HG03045 (cell line): ENCODE measurements at regions not wholly inside any gene's neighbourhood (a gene's known extent, or its start where the extent isn't known, plus 50 kb on each side); places are given as distances from the start of the nearest gene placed in this dataset.

Experiments used
- ATAC-seq: cut with Tn5 transposase; IDR thresholded peaks from one replicate; pipeline ENCODE4 v1.9.1; 2021; ENCODE audit warnings: mild to moderate bottlenecking, moderate library complexity; ENCODE audit not compliant: unreplicated experiment

DNA sequence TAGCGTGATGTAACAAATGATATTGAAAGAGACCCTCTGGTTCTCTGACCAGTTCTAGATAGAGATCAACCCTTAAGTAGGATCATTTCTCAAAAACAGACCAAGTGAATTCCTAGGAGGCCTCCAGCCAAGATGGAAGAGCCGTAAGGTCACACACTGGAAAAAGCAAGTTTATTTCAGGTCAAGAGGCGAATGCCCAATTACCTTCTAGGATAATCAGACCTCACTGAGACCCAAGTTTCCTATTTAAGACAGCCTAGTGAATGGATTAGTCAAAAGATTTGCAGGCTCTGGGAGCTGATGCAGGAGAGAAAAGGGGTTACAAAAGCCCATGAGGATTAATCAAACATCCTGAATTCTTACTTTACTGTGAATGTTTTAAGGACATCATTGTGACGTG lies 486.1 kb upstream of the NRP1 start:
- no peak for ATAC-seq

- ATAC-seq, result no peak
Observed at GRCh38 chr10:33819206-33819605, 484.7 kb upstream of the NRP1 start.

DNA sequence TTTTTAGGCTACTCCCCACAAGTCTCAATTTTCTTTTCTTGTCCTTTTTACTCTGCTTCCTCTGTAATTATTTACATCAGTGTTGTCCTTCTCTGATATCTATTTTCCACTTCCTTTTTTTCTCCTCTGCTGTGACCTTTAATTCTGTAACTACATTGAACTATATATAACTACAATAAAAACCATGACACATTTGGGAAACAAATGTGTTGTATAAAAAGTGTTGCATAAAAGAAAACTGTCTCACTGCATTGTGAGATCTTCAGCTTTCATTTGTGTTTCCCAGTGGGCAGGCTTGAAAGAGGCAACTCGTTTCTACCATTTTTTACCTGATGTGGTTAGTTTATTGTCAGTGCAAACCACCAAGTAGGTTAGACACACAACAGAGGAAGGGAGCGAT lies 483.9 kb upstream of the NRP1 start:
- ATAC-seq, result no peak

DNA sequence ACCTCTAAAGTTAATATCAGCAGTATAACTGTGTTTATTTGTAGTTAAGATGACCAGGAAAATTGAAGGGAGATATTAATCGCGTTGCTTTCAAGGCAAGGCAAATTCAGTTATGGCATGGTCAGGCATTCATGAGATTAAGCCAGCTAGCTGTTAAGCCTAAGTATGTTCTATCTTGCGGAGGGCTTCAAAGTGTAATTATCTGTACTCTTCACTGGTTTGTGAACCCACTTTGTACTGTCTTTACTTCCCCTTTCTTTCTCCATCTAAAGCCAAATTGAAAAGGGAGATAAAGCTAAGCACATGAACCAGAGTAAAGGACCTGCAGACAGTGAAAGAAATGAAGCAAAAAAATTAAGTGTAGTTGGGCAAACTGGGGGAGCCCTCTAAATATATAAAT lies 483.1 kb upstream of the NRP1 start:
- ATAC-seq, result no peak

GRCh38 chr10:33815776-33816175 lies 481.3 kb upstream of the NRP1 start:
- no peak for ATAC-seq

GRCh38 chr10:33813871-33814270 lies 479.4 kb upstream of the NRP1 start:
- ATAC-seq, result no peak

DNA sequence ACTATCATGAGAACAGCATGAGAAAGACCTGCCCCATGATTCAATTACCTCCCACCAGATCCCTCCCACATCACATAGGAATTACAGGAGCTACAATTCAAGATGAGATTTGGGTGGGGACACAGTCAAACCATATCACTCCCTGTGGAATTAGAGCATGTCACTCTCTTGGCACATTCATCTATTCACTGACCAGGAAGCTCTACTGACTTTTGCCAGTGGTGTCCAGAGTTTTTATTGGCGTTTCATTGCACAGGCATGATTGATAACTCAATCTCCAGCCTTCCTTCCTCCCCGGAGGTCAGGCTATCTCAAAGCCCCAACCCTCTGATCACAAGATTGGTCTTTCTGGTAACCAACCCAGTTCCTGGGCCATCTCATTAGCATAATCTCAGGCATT lies 478.9 kb upstream of the NRP1 start:
- no peak for ATAC-seq

DNA sequence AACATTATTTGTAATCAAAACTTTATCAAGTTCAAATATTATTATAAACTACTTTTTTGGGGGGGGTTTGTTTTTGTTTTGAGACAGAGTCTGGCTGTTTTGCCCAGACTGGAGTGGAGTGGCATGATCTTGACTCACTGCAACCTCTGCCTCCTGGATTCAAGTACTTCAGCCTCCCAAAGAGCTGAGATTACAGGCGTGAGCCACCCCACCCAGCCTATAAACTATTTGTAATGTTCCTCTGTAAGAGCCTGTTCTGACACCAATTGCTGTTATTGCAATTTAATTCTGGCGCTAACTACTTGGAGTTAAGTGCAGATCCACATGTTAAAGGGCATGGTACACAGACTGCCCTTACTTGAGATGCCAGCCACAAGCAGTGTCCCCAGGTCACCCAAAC lies 478.1 kb upstream of the NRP1 start:
- ATAC-seq, result no peak

DNA sequence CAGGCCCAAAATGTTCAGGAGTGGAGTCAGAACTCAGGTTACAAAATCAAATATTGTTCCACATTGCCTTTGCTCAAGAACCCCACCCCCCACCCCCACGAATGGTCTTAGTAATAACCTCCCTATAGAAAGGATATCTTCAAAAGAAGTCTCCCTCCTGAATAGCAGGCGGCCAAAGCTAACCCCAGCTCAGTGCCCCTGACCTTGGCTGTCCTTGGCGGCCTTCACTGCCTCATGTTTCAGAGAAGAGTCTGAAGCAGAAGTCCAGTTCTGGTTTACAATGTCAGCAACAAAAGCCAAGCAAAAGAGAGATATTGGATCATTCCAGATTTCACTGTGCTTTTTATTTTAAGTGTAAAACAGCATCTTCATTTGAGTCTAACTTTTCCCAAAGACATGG lies 476.5 kb upstream of the NRP1 start:
- no peak for ATAC-seq

DNA sequence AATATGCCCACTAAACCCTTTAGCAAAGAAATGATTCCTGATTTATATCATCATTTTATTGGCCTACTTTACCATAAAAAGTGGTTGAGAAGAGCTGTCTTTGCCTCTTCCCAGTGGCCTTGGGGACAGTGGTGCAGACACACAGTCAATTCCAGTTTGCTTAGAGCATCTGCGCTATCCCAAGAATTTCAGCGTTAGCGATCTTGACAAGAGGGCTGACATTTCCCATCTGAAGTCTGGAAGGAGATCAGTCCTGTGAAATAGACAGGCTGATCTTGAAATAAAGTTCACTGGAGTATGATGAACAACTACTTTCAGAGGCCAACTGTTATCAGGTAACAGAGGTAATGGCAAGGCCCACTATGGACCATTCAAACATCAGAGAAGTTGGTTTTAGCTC lies 475.3 kb upstream of the NRP1 start:
- no peak for ATAC-seq

DNA sequence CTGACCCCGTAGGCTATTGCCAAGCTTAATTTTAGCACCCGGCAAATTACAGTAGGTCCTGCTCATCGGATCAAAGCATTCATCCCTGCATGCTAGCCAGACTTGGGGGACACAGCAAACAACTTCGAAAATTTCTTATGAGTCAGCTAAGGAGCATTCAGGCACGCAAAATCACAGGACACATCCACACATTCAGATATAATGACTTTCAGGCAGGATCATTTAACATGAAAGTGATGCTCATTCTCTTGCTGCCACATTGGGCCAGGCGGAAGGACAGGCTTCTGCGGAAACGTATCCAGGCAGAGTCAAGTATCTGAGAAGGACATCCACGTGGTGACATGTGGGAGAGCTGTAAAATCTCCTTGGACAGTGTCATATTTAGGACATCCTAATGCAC lies 474.0 kb upstream of the NRP1 start:
- no peak for ATAC-seq

DNA sequence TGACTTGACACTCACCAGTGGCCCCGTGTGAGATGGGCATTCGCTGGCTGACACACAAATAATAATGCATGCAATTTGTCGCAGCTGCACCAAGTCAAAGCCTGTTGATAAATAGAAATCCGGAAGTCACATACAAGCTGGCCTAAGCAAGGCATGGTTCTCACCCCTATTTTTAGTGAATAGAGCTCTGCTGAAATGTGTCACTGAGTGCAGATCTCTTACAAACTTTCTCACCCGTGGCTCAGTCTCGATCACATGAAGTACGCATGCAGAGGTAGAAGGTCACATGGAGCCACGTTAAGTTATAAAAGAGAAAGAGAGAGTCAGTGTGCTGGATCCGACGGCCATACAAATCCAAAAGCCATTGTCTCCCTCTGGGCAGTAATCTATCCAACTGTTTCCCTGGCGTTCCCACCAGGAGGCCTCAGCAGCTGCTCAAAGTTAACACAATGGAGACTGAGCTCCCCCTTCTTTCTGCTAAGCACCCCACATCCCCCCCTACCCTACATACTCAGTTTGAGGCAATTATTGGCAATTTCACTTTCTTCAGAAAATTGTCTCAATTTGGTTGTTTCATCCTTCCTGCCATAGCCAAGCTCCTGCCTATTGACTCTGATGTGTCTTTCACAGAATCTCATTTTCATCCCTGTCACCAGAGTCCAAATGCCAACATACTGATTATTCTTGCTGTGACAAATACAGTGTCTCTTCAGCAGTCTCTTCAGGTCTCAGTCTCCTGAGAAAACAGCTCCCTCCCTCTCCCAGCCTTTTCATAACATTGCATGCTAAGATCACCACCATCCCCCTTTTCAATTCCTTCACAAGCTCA lies 473.3 kb upstream of the NRP1 start:
- no peak for ATAC-seq

DNA sequence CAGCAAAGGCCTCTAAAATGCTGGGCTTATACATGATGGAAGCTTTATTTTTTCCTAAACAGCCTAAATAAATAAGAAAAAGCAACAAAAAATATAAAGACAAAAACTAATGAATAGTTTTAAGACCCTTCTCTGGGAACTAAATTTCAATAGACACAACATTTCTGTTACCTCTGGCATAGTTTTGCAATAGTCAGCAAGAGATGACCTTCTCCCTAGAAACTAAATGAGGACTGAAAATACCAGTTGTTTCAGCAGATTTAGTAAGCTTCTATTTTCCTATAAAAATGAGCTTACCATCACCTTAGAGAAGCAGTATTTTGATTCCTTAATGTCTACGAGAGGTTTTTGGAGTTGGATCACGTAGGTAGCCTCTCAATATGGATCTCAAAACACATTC lies 471.4 kb upstream of the NRP1 start:
- ATAC-seq, result no peak

- no peak for ATAC-seq
Observed at GRCh38 chr10:33804584-33804983, 470.1 kb upstream of the NRP1 start.

DNA sequence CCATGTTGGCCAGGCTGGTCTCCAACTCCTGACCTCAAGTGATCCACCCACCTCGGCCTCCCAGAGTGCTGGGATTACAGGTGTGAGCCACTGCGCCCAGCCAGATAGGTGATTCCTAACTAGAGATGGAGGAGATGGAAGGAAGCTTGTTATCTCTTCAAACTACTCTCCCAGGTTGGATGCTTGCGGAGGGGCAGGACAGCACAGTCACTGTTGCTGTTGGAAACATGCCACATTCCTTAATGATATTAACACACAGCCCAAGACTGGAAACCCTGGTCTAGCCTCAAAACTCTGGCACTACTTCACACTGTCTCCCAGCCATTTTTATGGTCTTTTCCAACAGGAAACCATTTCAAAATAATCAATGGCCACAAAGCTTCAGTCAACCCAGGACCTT lies 468.8 kb upstream of the NRP1 start:
- no peak for ATAC-seq

DNA sequence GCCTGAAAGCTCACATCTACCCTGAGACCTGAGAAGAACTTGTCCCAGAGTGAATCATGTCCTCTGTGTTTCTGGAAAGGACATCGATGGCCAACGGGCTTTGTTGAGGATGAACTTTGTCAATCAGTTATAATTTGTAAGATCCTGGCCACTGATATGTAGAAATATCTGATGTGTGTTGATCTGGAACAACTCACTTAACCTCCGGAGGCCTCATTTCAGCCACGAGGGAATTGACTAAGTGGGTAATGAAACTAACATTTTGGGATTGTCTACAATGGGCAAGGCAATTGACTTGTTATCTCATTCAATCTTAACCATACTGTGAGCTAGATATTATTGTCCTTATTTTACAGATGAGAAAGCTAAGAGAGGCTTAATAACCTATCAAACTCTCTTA lies 468.1 kb upstream of the NRP1 start:
- ATAC-seq, result no peak

DNA sequence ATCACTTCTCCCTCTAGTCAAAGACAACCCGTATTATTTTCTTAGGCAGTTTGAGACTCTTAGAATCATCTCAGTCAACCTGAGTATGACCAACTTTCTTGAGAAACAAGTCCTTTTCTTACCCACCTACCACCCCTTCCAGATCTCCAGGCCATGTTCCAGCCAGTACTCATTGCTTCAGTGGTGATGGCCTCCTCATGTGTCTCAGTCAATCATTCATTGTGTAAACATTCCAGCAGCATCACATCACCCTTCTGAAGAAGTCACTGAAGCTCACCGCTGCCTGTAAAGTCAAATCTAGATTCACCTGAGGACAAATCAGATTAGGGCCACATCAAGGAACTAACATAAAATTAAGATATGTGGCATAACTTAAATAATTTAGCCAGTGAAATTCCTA lies 467.2 kb upstream of the NRP1 start:
- ATAC-seq, result no peak

GRCh38 chr10:33800986-33801385 lies 466.5 kb upstream of the NRP1 start:
- ATAC-seq, result no peak

DNA sequence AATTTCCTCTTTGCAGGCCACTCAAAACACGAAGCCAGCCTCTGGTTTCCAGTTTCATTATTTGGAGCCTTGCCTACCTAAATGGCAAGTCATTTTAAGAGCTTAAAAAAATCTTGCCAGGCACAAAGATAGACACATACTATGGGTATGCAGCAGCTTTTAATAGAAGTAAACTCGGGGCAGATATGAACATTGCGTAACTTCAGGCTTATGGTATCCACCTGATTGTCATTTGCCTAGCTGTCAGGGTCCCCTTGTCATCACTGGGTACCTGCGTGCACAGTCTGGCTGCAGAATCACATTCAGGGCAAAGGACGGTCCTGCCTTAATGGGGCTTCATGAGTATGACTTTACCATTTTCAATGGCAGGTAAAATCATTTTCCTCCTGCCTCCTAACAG lies 466.1 kb upstream of the NRP1 start:
- no peak for ATAC-seq

DNA sequence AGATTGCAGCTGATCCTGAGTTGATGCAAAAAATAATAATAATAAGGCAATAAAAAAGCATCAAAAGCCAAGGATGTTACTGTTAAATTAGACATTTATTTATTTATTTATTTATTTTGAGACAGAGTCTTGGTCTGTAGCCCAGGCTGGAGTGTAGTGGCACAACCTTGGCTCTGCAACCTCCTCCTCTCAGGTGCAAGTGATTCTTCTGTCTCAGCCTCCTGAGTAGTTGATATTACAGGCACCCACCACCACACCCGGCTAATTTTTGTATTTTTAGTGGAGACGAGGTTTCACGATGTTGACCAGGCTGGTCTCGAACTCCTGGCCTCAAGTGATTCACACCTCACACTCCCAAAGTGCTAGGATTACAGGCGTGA lies 465.5 kb upstream of the NRP1 start:
- no peak for ATAC-seq

DNA sequence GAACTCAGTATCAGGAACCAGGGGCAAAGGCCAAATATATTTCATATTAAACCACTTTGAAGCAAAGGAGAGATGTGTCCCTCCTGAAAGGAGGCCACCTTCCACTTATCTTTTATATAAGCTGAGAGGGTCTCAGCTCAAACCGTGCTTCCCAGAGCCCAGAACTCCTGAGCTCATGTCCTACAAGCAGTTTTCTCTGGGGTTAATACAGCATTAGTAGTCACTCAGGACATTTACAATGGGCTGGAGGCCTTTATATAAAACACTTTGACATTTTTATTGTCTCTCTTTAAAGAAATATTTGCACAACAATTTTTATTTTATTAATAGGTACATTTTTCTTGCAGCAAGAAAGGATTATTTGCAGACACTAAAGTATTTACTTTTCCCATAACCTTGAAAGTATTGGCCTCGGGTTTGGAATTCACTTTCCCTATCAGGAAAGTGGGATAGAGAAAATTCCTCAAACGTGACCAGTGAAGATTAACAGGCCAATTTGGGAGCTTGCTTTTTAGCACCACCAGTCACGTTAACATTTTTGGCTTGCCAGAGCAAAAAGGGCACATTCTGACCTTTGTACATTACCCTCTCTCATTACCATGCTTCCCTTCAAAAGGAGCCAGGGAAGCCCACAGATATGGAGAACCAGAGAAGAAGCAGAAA lies 464.9 kb upstream of the NRP1 start:
- no peak for ATAC-seq

- no peak for ATAC-seq
Observed at GRCh38 chr10:33798754-33799153, 464.3 kb upstream of the NRP1 start.

DNA sequence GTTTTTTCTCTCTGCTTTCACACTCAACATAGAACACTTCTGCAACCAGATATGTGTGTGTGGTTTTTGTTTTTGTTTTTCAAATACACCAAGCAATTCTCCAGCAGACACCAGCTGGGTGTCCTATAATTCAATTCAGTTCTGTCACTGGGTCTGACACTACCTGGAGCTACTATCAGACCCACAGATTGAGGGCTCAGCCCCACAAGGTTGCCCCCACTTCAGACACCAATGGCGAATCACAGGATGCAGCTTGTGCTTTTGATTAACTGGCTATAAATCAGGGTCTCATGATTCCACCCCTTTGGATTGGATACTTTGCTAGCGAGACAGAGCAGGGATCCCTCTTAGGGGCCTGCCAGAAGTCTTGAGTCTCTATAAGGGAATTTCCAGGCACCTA lies 462.2 kb upstream of the NRP1 start:
- no peak for ATAC-seq
